ENCODE measurements at regions not wholly inside any gene's neighbourhood (a gene's known extent, or its start where the extent isn't known, plus 50 kb on each side); places are given as distances from the start of the nearest gene placed in this dataset.

DNA sequence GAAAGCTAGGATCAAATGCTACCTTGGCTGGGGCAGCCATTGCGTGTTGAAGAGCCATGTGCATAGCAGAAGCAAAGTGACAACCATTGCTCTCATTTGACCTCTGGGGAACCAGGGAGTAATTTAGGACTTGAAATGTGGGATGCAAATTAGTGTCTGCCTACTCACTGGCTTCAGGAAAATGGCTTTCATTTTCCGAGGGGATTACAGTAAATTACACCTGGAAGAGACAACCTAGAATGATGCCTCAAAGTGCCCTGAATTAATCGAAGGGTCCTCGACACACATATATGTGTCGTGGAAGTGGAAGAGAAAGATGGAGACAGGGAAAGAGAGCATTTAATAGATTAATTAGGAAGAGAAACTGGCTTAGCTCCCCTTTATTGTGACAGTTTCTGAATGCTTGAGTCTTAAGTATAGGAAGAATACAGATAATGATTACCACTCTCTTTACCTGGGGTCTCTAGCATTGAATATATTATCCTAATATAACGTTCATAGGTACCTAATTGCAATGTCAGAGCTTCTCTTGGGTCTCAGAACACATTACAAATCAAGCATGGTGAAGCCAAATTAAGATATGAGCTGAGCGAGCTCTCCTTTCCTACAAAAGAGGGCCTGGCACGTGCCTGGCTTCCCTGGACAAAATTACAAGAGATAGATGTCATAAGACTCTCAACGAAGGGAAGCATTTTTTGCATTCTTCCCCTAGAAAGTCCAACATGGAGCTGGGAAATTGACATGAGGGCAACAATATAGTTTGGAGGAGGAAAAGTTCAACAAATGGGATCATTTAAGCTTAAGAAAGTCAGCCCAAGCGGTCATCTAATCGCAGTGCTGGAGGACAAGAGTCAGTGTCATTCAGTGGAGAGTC is 59.5 kb downstream of the MYCN start:
- Mint-ChIP-seq H3K9me3 (ENCODE audit: unreplicated experiment) (peaks cover 7% of the 10 kb centered on the region), H3K36me3 (ENCODE audit: unreplicated experiment) (no peaks in the 10 kb centered on the region), H3K27me3 (ENCODE audit: unreplicated experiment) (peaks cover 4% of the 10 kb centered on the region), H3K27ac (ENCODE audit: unreplicated experiment) (no peak overlapping the region), H3K4me3 (ENCODE audit: unreplicated experiment) (no peak overlapping the region), H3K4me1 (ENCODE audit: low read depth, unreplicated experiment) (peaks cover 14% of the 10 kb centered on the region)
- TF ChIP-seq, protein P1, sequence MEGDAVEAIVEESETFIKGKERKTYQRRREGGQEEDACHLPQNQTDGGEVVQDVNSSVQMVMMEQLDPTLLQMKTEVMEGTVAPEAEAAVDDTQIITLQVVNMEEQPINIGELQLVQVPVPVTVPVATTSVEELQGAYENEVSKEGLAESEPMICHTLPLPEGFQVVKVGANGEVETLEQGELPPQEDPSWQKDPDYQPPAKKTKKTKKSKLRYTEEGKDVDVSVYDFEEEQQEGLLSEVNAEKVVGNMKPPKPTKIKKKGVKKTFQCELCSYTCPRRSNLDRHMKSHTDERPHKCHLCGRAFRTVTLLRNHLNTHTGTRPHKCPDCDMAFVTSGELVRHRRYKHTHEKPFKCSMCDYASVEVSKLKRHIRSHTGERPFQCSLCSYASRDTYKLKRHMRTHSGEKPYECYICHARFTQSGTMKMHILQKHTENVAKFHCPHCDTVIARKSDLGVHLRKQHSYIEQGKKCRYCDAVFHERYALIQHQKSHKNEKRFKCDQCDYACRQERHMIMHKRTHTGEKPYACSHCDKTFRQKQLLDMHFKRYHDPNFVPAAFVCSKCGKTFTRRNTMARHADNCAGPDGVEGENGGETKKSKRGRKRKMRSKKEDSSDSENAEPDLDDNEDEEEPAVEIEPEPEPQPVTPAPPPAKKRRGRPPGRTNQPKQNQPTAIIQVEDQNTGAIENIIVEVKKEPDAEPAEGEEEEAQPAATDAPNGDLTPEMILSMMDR (IDR thresholded peaks at IDR 0.05; ENCODE audit: partially characterized antibody, unreplicated experiment), result no peak
- DNase-seq, result no peak

DNA sequence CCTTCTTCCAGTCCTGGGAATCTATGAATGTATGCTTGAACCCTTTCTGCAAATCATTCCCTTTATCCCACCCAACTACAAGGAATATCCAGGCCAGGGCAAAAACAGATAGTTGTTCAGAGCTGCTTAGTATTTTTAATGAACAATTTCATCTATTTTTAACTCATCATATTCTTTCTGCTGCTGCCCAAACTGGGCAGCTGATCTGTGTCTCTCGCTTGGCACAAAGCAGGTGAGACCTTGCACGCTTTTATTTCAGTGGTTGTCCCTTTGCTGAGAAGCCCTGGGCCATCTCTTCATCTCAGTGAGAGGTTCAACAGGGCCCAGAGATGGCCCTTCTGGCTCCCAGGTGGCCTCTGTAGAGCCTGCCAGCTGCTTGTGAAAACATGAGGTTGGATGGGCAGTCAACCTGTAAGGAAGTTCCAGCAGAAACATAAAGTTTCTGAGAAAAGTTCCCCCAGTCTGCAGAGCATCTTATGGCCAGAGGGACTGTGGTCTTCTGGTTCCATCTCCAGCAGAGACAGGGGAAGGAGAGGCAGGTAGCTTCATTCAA is 57.5 kb downstream of the MYCN start:
- peaks cover 4% of the 10 kb centered on the region for H3K27me3 Mint-ChIP-seq (ENCODE audit: unreplicated experiment)
- H3K9me3 Mint-ChIP-seq (ENCODE audit: unreplicated experiment), result peaks cover 3% of the 10 kb centered on the region
- peaks cover 19% of the 10 kb centered on the region for H3K4me1 Mint-ChIP-seq (ENCODE audit: low read depth, unreplicated experiment)
- H3K27ac Mint-ChIP-seq (ENCODE audit: unreplicated experiment), result no peak overlapping the region
- DNase-seq, result no peak
- TF ChIP-seq, protein P1 (IDR thresholded peaks at IDR 0.05; ENCODE audit: partially characterized antibody, unreplicated experiment), result no peak
- no peaks in the 10 kb centered on the region for H3K36me3 Mint-ChIP-seq (ENCODE audit: unreplicated experiment)
- no peak overlapping the region for H3K4me3 Mint-ChIP-seq (ENCODE audit: unreplicated experiment)

DNA sequence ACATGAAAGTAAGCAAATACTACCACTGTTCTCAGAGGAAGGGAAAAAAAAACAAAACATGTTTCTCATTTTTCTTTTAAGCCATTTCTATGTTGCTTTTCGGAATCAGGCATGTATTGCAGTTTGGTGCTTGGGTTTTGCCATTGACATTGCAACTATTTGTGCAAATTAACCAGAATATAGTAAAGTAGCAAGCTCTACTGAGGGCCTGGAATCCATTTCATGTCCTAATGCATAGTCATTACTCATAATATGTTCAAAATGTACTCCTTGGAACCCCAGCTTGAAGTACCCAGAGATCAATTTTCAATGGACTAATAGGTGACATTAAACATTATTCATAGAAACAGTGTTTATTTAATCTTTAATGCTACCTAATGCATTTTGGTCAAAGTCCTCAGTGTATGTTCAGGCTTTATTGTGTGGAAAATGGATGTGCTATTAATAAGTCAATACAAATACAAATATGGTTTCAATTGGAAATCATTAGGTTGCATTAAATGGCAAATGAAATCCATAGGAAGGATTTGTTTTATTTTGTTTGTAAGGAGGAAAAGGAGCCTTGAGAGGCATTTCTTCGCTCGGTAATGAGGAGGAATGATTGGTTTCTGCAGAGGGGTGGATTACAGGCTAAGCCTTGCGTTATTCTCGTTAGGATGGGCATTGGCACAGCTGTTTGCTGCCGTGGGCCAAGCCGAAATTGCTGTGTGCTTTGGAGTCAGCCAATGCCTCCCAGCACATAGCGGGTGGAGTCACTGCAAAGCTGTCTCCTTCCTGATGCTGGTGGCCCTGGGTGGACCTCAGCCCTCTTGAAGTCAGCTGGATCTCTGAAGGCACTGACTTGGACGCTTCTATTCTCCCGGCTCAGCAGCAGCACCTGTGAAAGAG is 56.4 kb downstream of the MYCN start:
- H3K27me3 Mint-ChIP-seq (ENCODE audit: unreplicated experiment), result peaks cover 4% of the 10 kb centered on the region
- no peaks in the 10 kb centered on the region for H3K36me3 Mint-ChIP-seq (ENCODE audit: unreplicated experiment)
- no peak for DNase-seq
- no peak overlapping the region for H3K27ac Mint-ChIP-seq (ENCODE audit: unreplicated experiment)
- peaks cover 19% of the 10 kb centered on the region for H3K4me1 Mint-ChIP-seq (ENCODE audit: low read depth, unreplicated experiment)
- H3K4me3 Mint-ChIP-seq (ENCODE audit: unreplicated experiment), result no peak overlapping the region
- peaks cover 3% of the 10 kb centered on the region for H3K9me3 Mint-ChIP-seq (ENCODE audit: unreplicated experiment)
- TF ChIP-seq, protein P1 (IDR thresholded peaks at IDR 0.05; ENCODE audit: partially characterized antibody, unreplicated experiment), result no peak
